AG10803 (cell line): ENCODE measurements at regions not wholly inside any gene's neighbourhood (a gene's known extent, or its start where the extent isn't known, plus 50 kb on each side); places are given as distances from the start of the nearest gene placed in this dataset.
"Not testable (repeated sequence)": the region's sequence is repeated elsewhere in the genome, so short reads cannot be mapped to it uniquely, and the experiment has no call there.

Source experiments
- DNase-seq: peaks from one replicate; pipeline ENCODE4 v3.0.0; 2010; ENCODE audit warnings: low read depth
- H3K4me3 ChIP-seq: 2 replicates; pipeline ENCODE4 v1.5.1; 2011; ENCODE audit warnings: mild to moderate bottlenecking, low read length, control low read depth
- CTCF ChIP-seq: conservative IDR thresholded peaks from 2 replicates; pipeline ENCODE4 v1.5.1; 2011; ENCODE audit warnings: mild to moderate bottlenecking, low read length, control low read depth, inconsistent platforms

GRCh38 chr12:90209029-90209428, 500.4 kb upstream of the ATP2B1 start:
- H3K4me3 ChIP-seq, result no peak overlapping the region
- no peak for DNase-seq
- TF ChIP-seq CTCF, result no peak

GRCh38 chr12:90208379-90208778, 499.7 kb upstream of the ATP2B1 start:
- H3K4me3 ChIP-seq, DNase-seq: not testable (repeated sequence)

GRCh38 chr12:90207799-90208198, 499.2 kb upstream of the ATP2B1 start:
- H3K4me3 ChIP-seq, result no peak overlapping the region
- no peak for TF ChIP-seq CTCF
- DNase-seq, result no peak

GRCh38 chr12:90205165-90205564, 496.5 kb upstream of the ATP2B1 start:
- TF ChIP-seq CTCF, result no peak
- H3K4me3 ChIP-seq, result no peak overlapping the region
- DNase-seq, result no peak

- no peak for DNase-seq
- H3K4me3 ChIP-seq, result no peak overlapping the region
- no peak for TF ChIP-seq CTCF
Observed at GRCh38 chr12:90203556-90203955, 494.9 kb upstream of the ATP2B1 start.

GRCh38 chr12:90199006-90199405, 490.4 kb upstream of the ATP2B1 start:
- no peak overlapping the region for H3K4me3 ChIP-seq
- DNase-seq, result no peak
- TF ChIP-seq CTCF, result no peak

GRCh38 chr12:90193500-90193899, 484.9 kb upstream of the ATP2B1 start:
- TF ChIP-seq CTCF, result no peak
- no peak overlapping the region for H3K4me3 ChIP-seq
- no peak for DNase-seq

- no peak overlapping the region for H3K4me3 ChIP-seq
- no peak for TF ChIP-seq CTCF
- no peak for DNase-seq
Observed at GRCh38 chr12:90188857-90189256, 480.2 kb upstream of the ATP2B1 start.
